A549 (cell line): ENCODE measurements at regions not wholly inside any gene's neighbourhood (a gene's known extent, or its start where the extent isn't known, plus 50 kb on each side); places are given as distances from the start of the nearest gene placed in this dataset.
A peak's percentile ranks its signal among the peaks of the same experiment; 100 is the strongest.

ENCODE experiments used
- ATAC-seq, 2 experiments: fragments of 200-7000 bp in 1 of 2; fragments of >200 bp in 1 of 2; cut with Nextera tagmentation in 1 of 2; cut with Tn5 transposase in 1 of 2; 3 replicates each; pipeline versions ENCODE4 v1.8.0 to v1.9.1; 2018 to 2020; ENCODE audit warnings: mild to moderate bottlenecking in 1 of 2, moderate library complexity in 1 of 2
- CTCF ChIA-PET: fragments of 300-600 bp; sonication (Branson Sonifier 250); formaldehyde crosslinking; extraction: SDS; loops from one replicate; lab custom pipeline; 2021; ENCODE audit warnings: antibody characterized with exemption, inconsistent platforms; lab: Yijun Ruan, JAX
- POLR2A ChIA-PET: fragments of 350-600 bp; formaldehyde crosslinking; extraction: SDS; loops from one replicate; lab custom pipeline; 2021; ENCODE audit warnings: antibody characterized with exemption, inconsistent platforms; lab: Yijun Ruan, JAX
- DNase-seq, 2 experiments: peaks; one replicate each; pipeline versions ENCODE4 v3.0.0 to v3.0.0-alpha.2; 2011 to 2016; ENCODE audit warnings: low read depth in 1 of 2, low spot score in 1 of 2
- FAIRE-seq: peaks from 2 replicates; lab custom pipeline; 2011; peaks lifted over from hg19 to GRCh38; lab: Jason Lieb, UNC
- H3K27ac ChIP-seq, 2 experiments: fragments of >200 bp; sonication (Bioruptor Twin); formaldehyde crosslinking; 3 replicates each; pipeline ENCODE4 v1.5.1; 2016 to 2017
- H3K4me1 ChIP-seq: fragments of >200 bp; sonication (Bioruptor Twin); formaldehyde crosslinking; 3 replicates; pipeline ENCODE4 v1.6.1; 2016
- H3K4me2 ChIP-seq: fragments of >200 bp; sonication (Bioruptor Twin); formaldehyde crosslinking; 3 replicates; pipeline ENCODE4 v1.6.1; 2016
- H3K4me3 ChIP-seq: fragments of >200 bp; sonication (Bioruptor Twin); formaldehyde crosslinking; 3 replicates; pipeline ENCODE4 v1.5.1; 2016
- H3K9me3 ChIP-seq: fragments of >200 bp; sonication (Bioruptor Twin); formaldehyde crosslinking; 3 replicates; pipeline ENCODE4 v1.6.1; 2016
- CBX8 ChIP-seq: fragments of 200-600 bp; sonication (generic); IDR thresholded peaks from 2 replicates; pipeline ENCODE4 v1.6.1; 2016
- CHD2 ChIP-seq: fragments of 150-350 bp; IDR thresholded peaks from 2 replicates; pipeline ENCODE4 v1.6.1; 2014; ENCODE audit warnings: low read length; ENCODE audit not compliant: partially characterized antibody
- CHD4 ChIP-seq: fragments of 200-600 bp; sonication (generic); IDR thresholded peaks from 2 replicates; pipeline ENCODE4 v1.6.1; 2016; ENCODE audit warnings: antibody characterized with exemption, mild to moderate bottlenecking, borderline replicate concordance
- EHF ChIP-seq: fragments of 250-450 bp; sonication (Bioruptor Pico); IDR thresholded peaks from 2 replicates; pipeline ENCODE4 v1.5.0; 2020; ENCODE audit warnings: mild to moderate bottlenecking
- EHMT2 ChIP-seq: fragments of 200-600 bp; sonication (generic); IDR thresholded peaks from 2 replicates; pipeline ENCODE4 v1.6.1; 2016; ENCODE audit warnings: antibody characterized with exemption, low read depth, mild to moderate bottlenecking, moderate library complexity
- EP300 ChIP-seq, 2 experiments: fragments of >200 bp; sonication (Bioruptor Twin); formaldehyde crosslinking; IDR thresholded peaks; 2 replicates in 1 of 2; 3 replicates in 1 of 2; pipeline ENCODE4 v1.6.1; 2016 to 2017
- FOSL2 ChIP-seq, 2 experiments: fragments of 450-650 bp in 1 of 2; fragments of >200 bp in 1 of 2; sonication (Bioruptor Twin) in 1 of 2; formaldehyde crosslinking; IDR thresholded peaks; 2 replicates each; pipeline versions ENCODE4 v1.5.0 to v1.6.1; 2016 to 2020; ENCODE audit warnings: mild to moderate bottlenecking in 1 of 2, moderate library complexity in 1 of 2
- HDAC2 ChIP-seq: fragments of 200-600 bp; sonication (generic); IDR thresholded peaks from 2 replicates; pipeline ENCODE4 v1.6.1; 2016
- HOXA7 ChIP-seq: fragments of 250-450 bp; sonication (Bioruptor Pico); IDR thresholded peaks from 2 replicates; pipeline ENCODE4 v1.5.0; 2020; ENCODE audit warnings: mild to moderate bottlenecking, moderate library complexity
- HOXB13 ChIP-seq: fragments of 250-450 bp; sonication (Bioruptor Pico); IDR thresholded peaks from 2 replicates; pipeline ENCODE4 v1.5.0; 2020; ENCODE audit warnings: low read depth, mild to moderate bottlenecking, moderate library complexity
- HOXB5 ChIP-seq: fragments of 250-450 bp; sonication (Bioruptor Pico); IDR thresholded peaks from 2 replicates; pipeline ENCODE4 v1.5.0; 2020; ENCODE audit warnings: mild to moderate bottlenecking, moderate library complexity
- JUNB ChIP-seq: fragments of >200 bp; sonication (Bioruptor Twin); formaldehyde crosslinking; IDR thresholded peaks from 2 replicates; pipeline ENCODE4 v1.6.1; 2016
- KDM1A ChIP-seq: fragments of 200-600 bp; sonication (generic); IDR thresholded peaks from 2 replicates; pipeline ENCODE4 v1.6.1; 2016; ENCODE audit warnings: low read depth, mild to moderate bottlenecking
- KDM5A ChIP-seq: fragments of 200-600 bp; sonication (generic); IDR thresholded peaks from 2 replicates; pipeline ENCODE4 v1.6.1; 2016; ENCODE audit warnings: antibody characterized with exemption, mild to moderate bottlenecking
- MAZ ChIP-seq: fragments of 150-350 bp; IDR thresholded peaks from 2 replicates; pipeline ENCODE4 v1.6.1; 2014; ENCODE audit warnings: antibody characterized with exemption, low read depth, low read length, borderline replicate concordance
- NFE2L2 ChIP-seq: fragments of 150-350 bp; conservative IDR thresholded peaks from 2 replicates; pipeline ENCODE4 v1.6.1; 2014; ENCODE audit warnings: low read length
- NPAS2 ChIP-seq: fragments of 250-450 bp; sonication (Bioruptor Pico); IDR thresholded peaks from 2 replicates; pipeline ENCODE4 v1.8.0; 2022; ENCODE audit warnings: mild to moderate bottlenecking, moderate library complexity, borderline replicate concordance
- NR3C1 ChIP-seq: fragments of >200 bp; sonication (Bioruptor Twin); formaldehyde crosslinking; IDR thresholded peaks from 3 replicates; pipeline ENCODE4 v1.6.1; 2017
- RAD21 ChIP-seq, 2 experiments: fragments of >200 bp in 1 of 2; sonication (Bioruptor Twin) in 1 of 2; formaldehyde crosslinking in 1 of 2; IDR thresholded peaks in 1 of 2; conservative IDR thresholded peaks in 1 of 2; 2 replicates in 1 of 2; 3 replicates in 1 of 2; pipeline ENCODE4 v1.6.1; 2012 to 2018; ENCODE audit warnings: inconsistent platforms in 1 of 2
- RARB ChIP-seq: fragments of 250-450 bp; sonication (Bioruptor Pico); IDR thresholded peaks from 2 replicates; pipeline ENCODE4 v1.8.0; 2021; ENCODE audit warnings: mild to moderate bottlenecking, moderate library complexity
- RCOR1 ChIP-seq: fragments of 150-350 bp; IDR thresholded peaks from 2 replicates; pipeline ENCODE4 v1.6.1; 2014; ENCODE audit warnings: antibody characterized with exemption, low read length, low read depth
- SMC3 ChIP-seq: fragments of >200 bp; sonication (Bioruptor Twin); formaldehyde crosslinking; IDR thresholded peaks from 3 replicates; pipeline ENCODE4 v1.6.1; 2018; ENCODE audit warnings: inconsistent platforms
- USF2 ChIP-seq: fragments of 450-650 bp; IDR thresholded peaks from 2 replicates; pipeline ENCODE4 v1.6.1; 2014; ENCODE audit warnings: antibody characterized with exemption
- WGBS: methylation state at CpG from one replicate; pipeline ENCODE4 v1.1.6; 2017; ENCODE audit errors: missing lambda C conversion rate; 5-methylcytosine and 5-hydroxymethylcytosine counted together

DNA sequence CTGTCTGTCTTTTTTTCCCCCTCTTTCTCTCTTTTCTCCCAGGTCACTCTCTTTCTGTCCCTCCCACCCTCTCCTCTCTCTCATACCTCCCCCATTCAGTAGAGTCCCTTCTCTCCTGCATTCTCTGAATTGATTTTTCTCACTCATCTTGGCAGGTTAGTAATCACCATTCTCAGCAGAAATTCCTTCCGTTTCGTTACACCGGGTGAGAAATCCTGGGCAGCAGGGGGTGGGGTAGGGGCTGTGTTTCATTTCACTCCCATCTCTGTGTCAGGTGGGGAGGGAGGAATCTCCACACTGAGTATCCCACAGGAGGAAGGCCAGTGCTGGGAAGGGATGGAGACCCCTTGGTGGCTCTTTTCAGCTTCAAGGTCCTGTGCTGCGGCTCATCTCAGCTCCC lies 253.5 kb downstream of the MIAT start:
- Histone ChIP-seq H3K9me3 (no peaks in the 10 kb centered on the region), H3K4me1 (no peaks in the 10 kb centered on the region), H3K4me3 (no peak overlapping the region), H3K27ac (no peak overlapping the region), H3K4me2 (no peak overlapping the region)
- no peak for DNase-seq
- no peak for ATAC-seq
- 77% methylated on average over 3 of the region's 4 CpGs for WGBS
- ChIA-PET POLR2A (no interaction called here), CTCF (no interaction called here)
- no peak for FAIRE-seq
- TF ChIP-seq SMC3 (no peak), HOXB13 (no peak), NPAS2 (CRISPR knock-in tag) (no peak), RCOR1 (no peak), EP300 (IDR thresholded peaks at IDR 0.05) (no peak), HOXA7 (no peak), NR3C1 (no peak), EHF (CRISPR knock-in tag) (no peak), USF2 (no peak), CHD4 (no peak), EHMT2 (no peak), MAZ (no peak), CBX8 (no peak)

DNA sequence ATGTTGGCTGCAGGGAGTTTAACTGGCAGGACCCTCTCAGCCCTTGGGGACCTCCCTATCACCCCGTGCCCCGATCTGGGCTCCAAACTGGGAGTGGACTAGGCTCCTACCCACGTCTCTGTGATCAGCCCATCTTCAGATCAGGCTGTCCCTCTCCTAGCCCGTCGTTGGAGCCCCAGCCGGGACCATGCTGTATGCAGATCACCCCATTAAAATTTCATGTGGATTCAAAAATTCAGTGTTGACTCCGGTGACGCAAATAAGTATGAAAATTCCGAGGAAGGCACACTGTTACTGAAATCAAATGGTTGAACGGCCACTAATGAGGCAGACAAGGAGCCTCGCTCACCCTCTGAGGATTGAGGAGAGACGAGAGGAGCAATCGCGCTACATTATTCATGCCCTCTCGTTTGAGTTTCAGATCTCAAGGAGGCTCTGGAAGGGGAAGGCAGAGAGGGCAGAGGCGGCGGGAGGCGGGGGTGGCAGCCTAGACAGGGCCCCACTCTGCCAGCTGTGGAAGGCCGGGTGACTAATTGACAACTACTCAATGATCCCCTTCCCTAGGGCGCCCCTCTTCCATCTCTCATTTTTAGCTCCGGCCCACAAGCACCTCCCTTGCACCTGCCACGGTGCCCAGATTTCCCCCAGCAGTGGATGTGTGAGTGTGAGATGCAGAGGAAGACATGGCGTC lies 255.4 kb downstream of the MIAT start:
- FAIRE-seq: no peak
- ATAC-seq: no peak
- ChIA-PET POLR2A (no interaction called here), CTCF (no interaction called here)
- WGBS: 71% methylated on average over 23 of the region's 23 CpGs
- no peak overlapping the region for H3K4me3 ChIP-seq
- DNase-seq: no peak
- TF ChIP-seq KDM1A: 0 out of 2 replicates have a peak, but pooled peaks have one; percentile 12
- no peak for TF ChIP-seq JUNB
- no peaks in the 10 kb centered on the region for H3K9me3 ChIP-seq
- no peak overlapping the region for H3K27ac ChIP-seq
- H3K4me1 ChIP-seq: no peaks in the 10 kb centered on the region
- no peak overlapping the region for H3K4me2 ChIP-seq

DNA sequence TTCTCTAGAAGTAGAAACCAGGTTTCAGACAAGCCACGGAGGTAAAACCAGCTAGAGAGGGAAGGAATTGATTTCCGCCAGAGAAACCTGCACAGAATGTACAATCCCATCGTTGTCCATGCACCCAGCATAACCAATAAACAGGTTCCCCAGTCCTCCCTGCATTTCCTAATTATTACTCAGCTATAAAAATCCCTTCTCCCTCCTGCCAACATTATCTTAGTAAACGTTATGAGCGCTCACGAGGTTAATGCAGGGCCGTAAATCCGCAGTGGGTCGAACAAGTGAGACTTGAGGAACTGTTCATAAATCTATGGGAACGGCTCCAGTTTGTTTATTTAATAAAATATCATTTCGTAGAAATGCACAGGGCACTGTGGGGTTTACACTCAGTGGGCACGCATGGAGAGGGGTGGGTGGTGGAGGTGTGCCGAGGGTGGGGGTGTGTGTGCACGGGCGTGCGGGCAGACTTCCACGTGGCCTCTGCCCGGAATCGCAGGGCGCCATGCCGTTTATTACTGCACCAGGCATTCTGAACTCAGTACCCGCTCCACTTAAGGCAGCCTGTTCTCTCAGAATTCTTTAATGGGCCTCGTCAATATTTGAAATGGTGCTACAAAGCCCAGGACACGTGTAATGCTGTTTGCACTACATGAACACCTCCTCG lies 257.3 kb downstream of the MIAT start:
- POLR2A ChIA-PET: no interaction called here
- FAIRE-seq (no peak), ATAC-seq (no peak), DNase-seq (no peak)
- no peak overlapping the region for H3K27ac ChIP-seq
- H3K4me3 ChIP-seq: no peak overlapping the region
- CTCF ChIA-PET: no interaction called here
- TF ChIP-seq CHD2 (no peak), RARB (CRISPR knock-in tag) (no peak), FOSL2 (IDR thresholded peaks at IDR 0.05) (no peak), FOSL2 (CRISPR knock-in tag; IDR thresholded peaks at IDR 0.05) (no peak), KDM5A (no peak), RAD21 (conservative IDR thresholded peaks at IDR 0.05 in 1 of 2, IDR thresholded peaks at IDR 0.05 in 1 of 2) (no peak), USF2 (no peak), HDAC2 (no peak), NFE2L2 (no peak), HOXB5 (no peak), RCOR1 (no peak)
- H3K9me3 ChIP-seq: no peaks in the 10 kb centered on the region
- 74% methylated on average over 25 of the region's 25 CpGs for whole genome bisulfite sequencing
- H3K4me1 ChIP-seq: no peaks in the 10 kb centered on the region
- no peak overlapping the region for H3K4me2 ChIP-seq
